Activated T-helper 17 cell treated with anti-CD3 and anti-CD28 coated beads, Interleukin-2, amount 50 U/mL, for 72 hours (primary cell): ENCODE measurements at regions not wholly inside any gene's neighbourhood (a gene's known extent, or its start where the extent isn't known, plus 50 kb on each side); places are given as distances from the start of the nearest gene placed in this dataset.

Experiments used
- ATAC-seq: fragments of 150-1000 bp; cut with Tn5 transposase; replicated peaks from 2 replicates; pipeline ENCODE4 v1.10.0; 2021; ENCODE audit warnings: mild to moderate bottlenecking, moderate library complexity
- H3K27ac Mint-ChIP-seq: one replicate; pipeline ENCODE4 v1.8.0; 2022; ENCODE audit warnings: mixed read lengths
- H3K27me3 Mint-ChIP-seq: one replicate; pipeline ENCODE4 v1.8.0; 2022; ENCODE audit warnings: mixed read lengths
- H3K36me3 Mint-ChIP-seq: one replicate; pipeline ENCODE4 v1.8.0; 2022; ENCODE audit warnings: low read depth, mild to moderate bottlenecking, mixed read lengths
- H3K4me1 Mint-ChIP-seq: one replicate; pipeline ENCODE4 v1.8.0; 2022; ENCODE audit warnings: mixed read lengths
- H3K4me3 Mint-ChIP-seq: one replicate; pipeline ENCODE4 v1.8.0; 2022; ENCODE audit warnings: mild to moderate bottlenecking, mixed read lengths
- H3K9me3 Mint-ChIP-seq: one replicate; pipeline ENCODE4 v1.8.0; 2022; ENCODE audit warnings: mixed read lengths

- Mint-ChIP-seq H3K27ac (no peak overlapping the region), H3K4me1 (no peaks in the 10 kb centered on the region), H3K36me3 (no peaks in the 10 kb centered on the region), H3K27me3 (no peaks in the 10 kb centered on the region), H3K9me3 (peaks cover 11% of the 10 kb centered on the region), H3K4me3 (no peak overlapping the region)
- ATAC-seq: no peak
These were observed 229.2 kb downstream of the ALX1 start for GRCh38 chr12:85509081-85509856.

GRCh38 chr12:85509857-85510256, 229.8 kb downstream of the ALX1 start:
- Mint-ChIP-seq H3K27me3 (no peaks in the 10 kb centered on the region), H3K27ac (no peak overlapping the region), H3K4me1 (no peaks in the 10 kb centered on the region), H3K36me3 (no peaks in the 10 kb centered on the region), H3K9me3 (peaks cover 16% of the 10 kb centered on the region), H3K4me3 (no peak overlapping the region)
- no peak for ATAC-seq

- no peak overlapping the region for H3K4me3 Mint-ChIP-seq
- no peaks in the 10 kb centered on the region for H3K36me3 Mint-ChIP-seq
- H3K9me3 Mint-ChIP-seq: peaks cover 12% of the 10 kb centered on the region
- ATAC-seq: no peak
- H3K27ac Mint-ChIP-seq: no peak overlapping the region
- no peaks in the 10 kb centered on the region for H3K4me1 Mint-ChIP-seq
- H3K27me3 Mint-ChIP-seq: no peaks in the 10 kb centered on the region
These were observed 236.0 kb downstream of the ALX1 start for GRCh38 chr12:85516039-85516438.

GRCh38 chr12:85516667-85517325, 236.8 kb downstream of the ALX1 start:
- ATAC-seq: no peak
- Mint-ChIP-seq H3K4me1 (no peaks in the 10 kb centered on the region), H3K27ac (no peak overlapping the region), H3K27me3 (no peaks in the 10 kb centered on the region), H3K4me3 (no peak overlapping the region), H3K9me3 (peaks cover 16% of the 10 kb centered on the region), H3K36me3 (no peaks in the 10 kb centered on the region)

- no peaks in the 10 kb centered on the region for H3K4me1 Mint-ChIP-seq
- no peaks in the 10 kb centered on the region for H3K36me3 Mint-ChIP-seq
- no peaks in the 10 kb centered on the region for H3K27me3 Mint-ChIP-seq
- peaks cover 16% of the 10 kb centered on the region for H3K9me3 Mint-ChIP-seq
- no peak for ATAC-seq
- H3K4me3 Mint-ChIP-seq: no peak overlapping the region
- H3K27ac Mint-ChIP-seq: no peak overlapping the region
These were observed 239.1 kb downstream of the ALX1 start for GRCh38 chr12:85519163-85519562.

- ATAC-seq: no peak
- Mint-ChIP-seq H3K4me3 (no peak overlapping the region), H3K36me3 (no peaks in the 10 kb centered on the region), H3K9me3 (peaks cover 25% of the 10 kb centered on the region), H3K27ac (no peak overlapping the region), H3K4me1 (no peaks in the 10 kb centered on the region), H3K27me3 (no peaks in the 10 kb centered on the region)
These were observed 243.2 kb downstream of the ALX1 start for GRCh38 chr12:85523197-85523596.

- no peaks in the 10 kb centered on the region for H3K27me3 Mint-ChIP-seq
- H3K36me3 Mint-ChIP-seq: no peaks in the 10 kb centered on the region
- H3K4me3 Mint-ChIP-seq: no peak overlapping the region
- H3K9me3 Mint-ChIP-seq: peaks cover 15% of the 10 kb centered on the region
- no peaks in the 10 kb centered on the region for H3K4me1 Mint-ChIP-seq
- H3K27ac Mint-ChIP-seq: no peak overlapping the region
- ATAC-seq: no peak
These were observed 247.2 kb downstream of the ALX1 start for GRCh38 chr12:85527192-85527591.

- peaks cover 13% of the 10 kb centered on the region for H3K9me3 Mint-ChIP-seq
- no peaks in the 10 kb centered on the region for H3K27me3 Mint-ChIP-seq
- H3K27ac Mint-ChIP-seq: no peak overlapping the region
- H3K4me1 Mint-ChIP-seq: no peaks in the 10 kb centered on the region
- no peak for ATAC-seq
- H3K36me3 Mint-ChIP-seq: no peaks in the 10 kb centered on the region
- no peak overlapping the region for H3K4me3 Mint-ChIP-seq
These were observed 249.9 kb downstream of the ALX1 start for GRCh38 chr12:85529896-85530295.

GRCh38 chr12:85530456-85530855, 250.4 kb downstream of the ALX1 start:
- no peaks in the 10 kb centered on the region for H3K4me1 Mint-ChIP-seq
- no peak overlapping the region for H3K27ac Mint-ChIP-seq
- ATAC-seq: no peak
- H3K4me3 Mint-ChIP-seq: no peak overlapping the region
- no peaks in the 10 kb centered on the region for H3K27me3 Mint-ChIP-seq
- H3K36me3 Mint-ChIP-seq: no peaks in the 10 kb centered on the region
- H3K9me3 Mint-ChIP-seq: peaks cover 8% of the 10 kb centered on the region

- Mint-ChIP-seq H3K27ac (no peak overlapping the region), H3K36me3 (no peaks in the 10 kb centered on the region), H3K9me3 (peaks cover 7% of the 10 kb centered on the region), H3K4me3 (no peak overlapping the region), H3K27me3 (no peaks in the 10 kb centered on the region), H3K4me1 (no peaks in the 10 kb centered on the region)
- no peak for ATAC-seq
These were observed 251.3 kb downstream of the ALX1 start for GRCh38 chr12:85531341-85531740.

- no peaks in the 10 kb centered on the region for H3K36me3 Mint-ChIP-seq
- H3K27me3 Mint-ChIP-seq: no peaks in the 10 kb centered on the region
- H3K4me1 Mint-ChIP-seq: no peaks in the 10 kb centered on the region
- no peak overlapping the region for H3K27ac Mint-ChIP-seq
- ATAC-seq: no peak
- H3K4me3 Mint-ChIP-seq: no peak overlapping the region
- peaks cover 8% of the 10 kb centered on the region for H3K9me3 Mint-ChIP-seq
These were observed 269.6 kb downstream of the ALX1 start for GRCh38 chr12:85549640-85550039.

GRCh38 chr12:85550924-85551323, 270.9 kb downstream of the ALX1 start:
- H3K4me1 Mint-ChIP-seq: no peaks in the 10 kb centered on the region
- ATAC-seq: no peak
- H3K9me3 Mint-ChIP-seq: peaks cover 8% of the 10 kb centered on the region
- no peak overlapping the region for H3K4me3 Mint-ChIP-seq
- H3K27me3 Mint-ChIP-seq: no peaks in the 10 kb centered on the region
- H3K36me3 Mint-ChIP-seq: no peaks in the 10 kb centered on the region
- no peak overlapping the region for H3K27ac Mint-ChIP-seq

GRCh38 chr12:85552461-85552860, 272.4 kb downstream of the ALX1 start:
- Mint-ChIP-seq H3K27ac (no peak overlapping the region), H3K4me3 (no peak overlapping the region), H3K4me1 (no peaks in the 10 kb centered on the region), H3K9me3 (peaks cover 3% of the 10 kb centered on the region), H3K27me3 (no peaks in the 10 kb centered on the region), H3K36me3 (no peaks in the 10 kb centered on the region)
- ATAC-seq: no peak

- no peak for ATAC-seq
- Mint-ChIP-seq H3K4me1 (no peaks in the 10 kb centered on the region), H3K27me3 (no peaks in the 10 kb centered on the region), H3K9me3 (no peaks in the 10 kb centered on the region), H3K4me3 (no peak overlapping the region), H3K27ac (no peak overlapping the region), H3K36me3 (no peaks in the 10 kb centered on the region)
These were observed 277.8 kb downstream of the ALX1 start for GRCh38 chr12:85557850-85558249.

GRCh38 chr12:85558684-85559083, 277.5 kb downstream of the RASSF9 start:
- Mint-ChIP-seq H3K4me1 (no peaks in the 10 kb centered on the region), H3K27ac (no peak overlapping the region), H3K36me3 (no peaks in the 10 kb centered on the region), H3K4me3 (no peak overlapping the region), H3K27me3 (no peaks in the 10 kb centered on the region), H3K9me3 (no peaks in the 10 kb centered on the region)
- ATAC-seq: no peak
